Keratinocyte (primary cell): ENCODE measurements at regions not wholly inside any gene's neighbourhood (a gene's known extent, or its start where the extent isn't known, plus 50 kb on each side); places are given as distances from the start of the nearest gene placed in this dataset.

Experiments used
- CTCF ChIP-seq, 3 experiments: IDR thresholded peaks in 1 of 3; conservative IDR thresholded peaks in 1 of 3; optimal IDR thresholded peaks in 1 of 3; 2 replicates in 2 of 3; 3 replicates in 1 of 3; pipeline versions ENCODE3 to v1.5.1; 2011; ENCODE audit warnings: low read length in 3 of 3, mild to moderate bottlenecking in 3 of 3, moderate library complexity in 2 of 3, control low read depth in 1 of 3, inconsistent platforms in 1 of 3; ENCODE audit not compliant: insufficient read depth in 2 of 3; ENCODE audit errors: extremely low read depth in 1 of 3
- EZH2 ChIP-seq: IDR thresholded peaks from one replicate; pipeline ENCODE4 v1.6.1; 2012; ENCODE audit warnings: inconsistent platforms, mild to moderate bottlenecking, low read length, moderate library complexity

DNA sequence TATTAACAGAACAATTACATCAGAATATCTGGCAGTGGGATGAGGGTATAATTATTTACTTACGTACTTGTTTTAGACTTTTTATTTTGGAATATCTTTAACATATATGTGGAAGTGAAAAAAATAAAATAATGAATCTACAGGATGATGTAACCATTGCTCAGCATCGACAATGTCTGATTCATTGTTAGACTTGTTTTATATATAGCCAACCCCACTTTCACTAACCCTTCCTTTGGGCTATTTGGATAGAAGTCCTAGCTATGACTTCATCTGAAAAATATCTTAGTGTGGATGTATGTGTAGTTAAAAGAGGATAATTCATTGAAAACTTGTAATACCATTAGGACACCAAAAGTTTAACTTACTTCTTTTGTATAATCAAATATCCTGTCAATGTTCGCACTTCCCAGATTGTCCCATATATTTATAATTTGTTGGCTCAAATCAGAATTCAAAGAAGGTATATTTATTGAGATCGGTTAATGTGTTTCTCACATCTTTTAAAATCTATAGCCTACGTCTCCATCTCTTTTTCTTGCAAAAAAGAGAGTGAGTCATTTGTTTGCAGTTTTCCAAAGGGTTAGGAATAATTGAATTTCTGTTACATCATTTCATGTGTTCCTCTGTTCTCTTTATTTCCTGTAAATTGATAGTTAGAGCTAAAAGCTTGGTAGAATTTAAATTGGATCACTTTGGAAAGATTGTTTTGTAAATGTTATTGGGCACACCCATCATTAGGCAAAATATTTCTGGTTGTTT, 506.1 kb upstream of the FAM98A start:
- TF ChIP-seq CTCF (optimal IDR thresholded peaks at IDR 0.05 in 1 of 3, IDR thresholded peaks at IDR 0.05 in 1 of 3, conservative IDR thresholded peaks at IDR 0.05 in 1 of 3; ENCODE audit: extremely low read depth in 1 of 3, insufficient read depth in 2 of 3, low read length in 3 of 3): no peak
- no peak for TF ChIP-seq EZH2
